ENCODE measurements at regions not wholly inside any gene's neighbourhood (a gene's known extent, or its start where the extent isn't known, plus 50 kb on each side); places are given as distances from the start of the nearest gene placed in this dataset.
"Not testable (repeated sequence)": the region's sequence is repeated elsewhere in the genome, so short reads cannot be mapped to it uniquely, and the experiment has no call there.

GRCh38 chr12:115295886-115296285 lies 611.9 kb upstream of the TBX3 start:
- no peak for ATAC-seq (ENCODE audit: low FRiP score in 2 of 2)
- 60 to 89% methylated on average over 3 of the region's 3 CpGs for WGBS, 2 donors
- peaks cover 0 to 7% (median 0%) of the 10 kb centered on the region in 4 donors for H3K4me1 ChIP-seq
- H3K9me3 ChIP-seq = no peaks in the 10 kb centered on the region
- DNase-seq = no peak
- no peak overlapping the region for H3K4me3 ChIP-seq
- no peak overlapping the region for H3K27ac ChIP-seq
- H3K27me3 ChIP-seq = no peaks in the 10 kb centered on the region
- no peak for TF ChIP-seq EP300 (IDR thresholded peaks at IDR 0.05)
- TF ChIP-seq POLR2AphosphoS5 (IDR thresholded peaks at IDR 0.05) = no peak
- no peaks in the 10 kb centered on the region for H3K36me3 ChIP-seq

DNA sequence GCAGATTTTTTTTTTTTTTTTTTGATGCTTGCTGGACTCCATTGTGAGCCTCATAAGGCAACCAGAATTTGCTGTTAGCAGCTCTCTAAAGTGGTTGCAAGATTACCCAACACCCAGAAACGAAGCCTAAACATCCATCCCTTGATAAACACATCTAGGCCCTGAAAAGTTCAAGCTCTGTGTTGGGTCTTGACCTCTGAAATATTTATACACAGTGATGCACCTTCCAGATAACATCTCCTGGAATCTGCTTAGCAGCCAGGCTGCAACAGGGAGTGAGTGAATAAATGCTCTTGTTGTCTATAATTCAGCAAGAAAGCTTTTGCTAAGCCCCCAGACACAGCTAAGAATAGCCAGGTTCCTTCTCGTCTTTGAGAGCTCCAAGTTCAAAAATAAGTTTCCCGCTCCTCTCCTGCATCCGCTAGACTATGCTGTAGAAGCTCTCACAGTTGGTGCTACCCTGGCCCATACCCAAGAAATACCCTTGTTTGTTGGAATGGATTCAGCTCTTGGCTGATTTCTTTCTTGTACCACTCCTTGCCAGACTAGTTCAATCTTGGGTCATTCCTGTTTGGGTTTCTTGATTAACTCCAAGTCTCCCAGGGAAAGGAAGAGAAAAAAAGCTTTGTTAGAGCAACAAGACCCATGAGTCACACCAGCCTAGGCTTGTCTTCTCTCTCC lies 610.6 kb upstream of the TBX3 start:
- DNase-seq (no peak), ATAC-seq (ENCODE audit: low FRiP score in 2 of 2) (no peak)
- TF ChIP-seq POLR2A (IDR thresholded peaks at IDR 0.05) (no peak), EP300 (IDR thresholded peaks at IDR 0.05) (no peak), POLR2AphosphoS5 (IDR thresholded peaks at IDR 0.05) (no peak)
- TF ChIP-seq, protein P1, sequence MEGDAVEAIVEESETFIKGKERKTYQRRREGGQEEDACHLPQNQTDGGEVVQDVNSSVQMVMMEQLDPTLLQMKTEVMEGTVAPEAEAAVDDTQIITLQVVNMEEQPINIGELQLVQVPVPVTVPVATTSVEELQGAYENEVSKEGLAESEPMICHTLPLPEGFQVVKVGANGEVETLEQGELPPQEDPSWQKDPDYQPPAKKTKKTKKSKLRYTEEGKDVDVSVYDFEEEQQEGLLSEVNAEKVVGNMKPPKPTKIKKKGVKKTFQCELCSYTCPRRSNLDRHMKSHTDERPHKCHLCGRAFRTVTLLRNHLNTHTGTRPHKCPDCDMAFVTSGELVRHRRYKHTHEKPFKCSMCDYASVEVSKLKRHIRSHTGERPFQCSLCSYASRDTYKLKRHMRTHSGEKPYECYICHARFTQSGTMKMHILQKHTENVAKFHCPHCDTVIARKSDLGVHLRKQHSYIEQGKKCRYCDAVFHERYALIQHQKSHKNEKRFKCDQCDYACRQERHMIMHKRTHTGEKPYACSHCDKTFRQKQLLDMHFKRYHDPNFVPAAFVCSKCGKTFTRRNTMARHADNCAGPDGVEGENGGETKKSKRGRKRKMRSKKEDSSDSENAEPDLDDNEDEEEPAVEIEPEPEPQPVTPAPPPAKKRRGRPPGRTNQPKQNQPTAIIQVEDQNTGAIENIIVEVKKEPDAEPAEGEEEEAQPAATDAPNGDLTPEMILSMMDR (IDR thresholded peaks at IDR 0.05) = no peak

GRCh38 chr12:115285429-115285828 lies 601.5 kb upstream of the TBX3 start:
- not testable (repeated sequence) for H3K4me3 ChIP-seq; ATAC-seq (ENCODE audit: low FRiP score in 2 of 2); H3K27ac ChIP-seq; H3K27me3 ChIP-seq; H3K4me1 ChIP-seq; H3K36me3 ChIP-seq; H3K9me3 ChIP-seq
- DNase-seq = peak in 1 of 2 donors; percentile 17
- WGBS, 2 donors = 62 to 81% methylated on average over 2 to 8 of the region's 10 CpGs

More for the DNA sequence above, 610.6 kb upstream of the TBX3 start:
- Histone ChIP-seq H3K4me1 (peaks cover 0 to 7% (median 0%) of the 10 kb centered on the region in 4 donors), H3K27me3 (no peaks in the 10 kb centered on the region), H3K27ac (no peak overlapping the region), H3K9me3 (no peaks in the 10 kb centered on the region), H3K36me3 (no peaks in the 10 kb centered on the region), H3K4me3 (no peak overlapping the region)
- 25 to 41% methylated on average over 4 of the region's 4 CpGs for WGBS, 2 donors

DNA sequence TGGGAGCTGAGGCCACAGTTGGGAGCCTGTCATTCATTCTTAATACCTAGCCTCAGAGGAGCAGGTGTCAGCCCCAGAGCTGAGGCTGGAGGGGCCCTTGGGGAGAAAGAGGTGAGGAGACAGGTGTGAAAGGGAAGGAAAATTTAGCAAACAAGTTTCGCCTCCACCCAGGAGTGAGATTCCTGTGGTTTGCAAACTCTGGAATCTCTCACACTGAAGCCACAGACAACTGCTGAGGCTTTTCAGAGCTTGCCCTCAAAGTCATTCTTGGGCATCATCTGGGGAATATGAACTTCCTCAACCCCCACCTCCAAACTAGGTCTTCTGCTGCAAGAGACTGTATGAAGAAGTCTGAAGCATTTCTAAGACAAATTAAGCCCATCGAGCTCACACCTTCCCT lies 589.5 kb upstream of the TBX3 start:
- H3K9me3 ChIP-seq = no peaks in the 10 kb centered on the region
- H3K4me1 ChIP-seq = no peaks in the 10 kb centered on the region
- H3K27ac ChIP-seq = no peak overlapping the region
- H3K4me3 ChIP-seq = no peak overlapping the region
- DNase-seq = no peak
- H3K36me3 ChIP-seq = no peaks in the 10 kb centered on the region
- H3K27me3 ChIP-seq = no peaks in the 10 kb centered on the region
- no peak for ATAC-seq (ENCODE audit: low FRiP score in 2 of 2)
- TF ChIP-seq POLR2A (IDR thresholded peaks at IDR 0.05) (no peak), POLR2AphosphoS5 (IDR thresholded peaks at IDR 0.05) (no peak), EP300 (IDR thresholded peaks at IDR 0.05) (no peak)
- TF ChIP-seq, protein P1 (IDR thresholded peaks at IDR 0.05) = no peak
- WGBS, 2 donors = 93 to 96% methylated on average over 2 of the region's 2 CpGs

DNA sequence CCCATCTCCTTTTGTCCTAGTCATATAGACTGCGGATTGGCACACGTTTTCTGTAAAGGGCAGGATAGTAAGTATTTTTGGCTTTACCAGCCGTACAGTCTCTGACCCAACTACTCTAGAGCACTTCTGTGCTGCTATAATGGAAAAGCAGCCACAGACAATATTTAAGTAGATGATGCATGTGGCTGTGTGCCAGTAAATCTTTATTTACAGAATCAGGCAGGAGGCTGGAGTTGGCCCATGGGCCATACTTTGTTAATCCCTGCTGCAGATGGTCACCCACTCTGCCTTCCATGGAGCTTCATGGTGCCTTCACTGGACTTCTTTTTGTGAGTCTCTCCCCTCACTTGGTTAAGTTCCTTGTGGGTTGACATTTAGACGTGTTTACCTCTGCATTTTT lies 584.5 kb upstream of the TBX3 start:
- DNase-seq (no peak), ATAC-seq (ENCODE audit: low FRiP score in 2 of 2) (no peak)
- Histone ChIP-seq H3K36me3 (no peaks in the 10 kb centered on the region), H3K9me3 (no peaks in the 10 kb centered on the region), H3K4me1 (no peaks in the 10 kb centered on the region), H3K4me3 (no peak overlapping the region), H3K27ac (no peak overlapping the region), H3K27me3 (no peaks in the 10 kb centered on the region)
- 85 to 91% methylated on average over 4 of the region's 4 CpGs for WGBS, 2 donors
- no peak for TF ChIP-seq POLR2A (IDR thresholded peaks at IDR 0.05)
- TF ChIP-seq, protein P1 (IDR thresholded peaks at IDR 0.05) = no peak
- TF ChIP-seq POLR2AphosphoS5 (IDR thresholded peaks at IDR 0.05) = no peak
- no peak for TF ChIP-seq EP300 (IDR thresholded peaks at IDR 0.05)

DNA sequence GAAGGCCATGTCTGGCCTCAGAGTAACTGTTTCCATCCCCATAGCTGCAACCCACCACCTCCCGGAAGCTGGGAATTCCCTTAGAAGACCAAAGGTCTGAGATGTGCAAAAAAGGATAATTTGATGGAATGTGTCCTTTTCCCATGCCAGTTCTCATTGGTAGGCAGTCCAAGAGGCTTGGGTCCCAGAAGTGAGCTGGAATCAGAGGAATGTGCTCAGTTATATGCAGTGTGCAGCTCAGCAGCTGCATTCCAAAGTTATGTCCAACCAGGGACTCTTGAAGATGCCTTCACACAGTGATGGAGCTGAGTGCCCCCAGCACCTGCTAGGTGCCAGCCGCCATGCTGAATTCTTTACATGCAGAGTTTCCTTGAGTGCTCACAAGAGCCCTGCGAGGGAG lies 583.9 kb upstream of the TBX3 start:
- 60 to 85% methylated on average over 1 to 3 of the region's 3 CpGs for WGBS, 2 donors
- ATAC-seq (ENCODE audit: low FRiP score in 2 of 2) = peak in 1 of 2 donors; percentile 15
- no peaks in the 10 kb centered on the region for H3K36me3 ChIP-seq
- H3K4me1 ChIP-seq = no peaks in the 10 kb centered on the region
- H3K27me3 ChIP-seq = no peaks in the 10 kb centered on the region
- no peak for DNase-seq
- no peaks in the 10 kb centered on the region for H3K9me3 ChIP-seq
- H3K27ac ChIP-seq = no peak overlapping the region
- no peak overlapping the region for H3K4me3 ChIP-seq
- no peak for TF ChIP-seq POLR2A (IDR thresholded peaks at IDR 0.05)
- TF ChIP-seq POLR2AphosphoS5 (IDR thresholded peaks at IDR 0.05) = no peak
- TF ChIP-seq, protein P1 (IDR thresholded peaks at IDR 0.05) = no peak
- TF ChIP-seq EP300 (IDR thresholded peaks at IDR 0.05) = no peak

Data from upper lobe of left lung (tissue), 6 donors.